ENCODE measurements at regions not wholly inside any gene's neighbourhood (a gene's known extent, or its start where the extent isn't known, plus 50 kb on each side); places are given as distances from the start of the nearest gene placed in this dataset.
A peak's percentile ranks its signal among the peaks of the same experiment; 100 is the strongest.

DNA sequence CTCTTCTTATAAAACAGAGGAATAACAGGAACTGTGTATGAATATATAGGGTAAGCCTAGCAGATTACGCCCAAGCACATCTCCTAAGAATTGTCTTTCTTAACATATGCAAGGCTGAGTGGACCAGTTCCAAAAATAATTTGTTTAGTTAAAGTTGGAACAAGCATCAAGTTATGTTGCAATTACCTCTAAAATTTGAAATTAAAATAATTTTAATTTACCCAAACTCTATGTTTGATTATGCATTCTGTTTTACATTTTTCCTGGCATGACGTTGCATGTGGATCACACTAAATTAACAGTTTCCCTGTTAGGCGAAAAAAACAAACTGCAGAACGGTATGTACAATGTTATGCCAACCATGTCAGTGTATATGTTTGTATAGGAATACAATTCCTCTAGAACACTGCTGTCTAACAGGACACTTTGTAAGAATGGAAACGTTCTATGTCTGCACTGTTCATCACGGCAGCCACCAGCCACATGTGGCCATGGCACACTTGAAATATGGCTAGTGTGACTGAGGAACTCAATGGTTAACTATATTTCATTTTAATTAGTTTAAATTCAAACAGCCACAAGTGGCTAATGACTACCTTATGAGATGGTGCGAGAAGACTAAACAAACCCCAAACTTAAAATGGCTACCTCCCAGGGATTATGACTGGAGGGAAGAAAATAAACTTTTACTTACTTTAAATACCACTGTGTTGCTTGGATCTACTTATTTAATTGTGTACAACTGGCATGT, 281.1 kb upstream of the KLF14 start:
- no peak for DNase-seq
- intact Hi-C loops (cut with DNase I) = no loop called here
- 90 to 91% methylated on average over 7 of the region's 7 CpGs for WGBS, 2 donors

DNA sequence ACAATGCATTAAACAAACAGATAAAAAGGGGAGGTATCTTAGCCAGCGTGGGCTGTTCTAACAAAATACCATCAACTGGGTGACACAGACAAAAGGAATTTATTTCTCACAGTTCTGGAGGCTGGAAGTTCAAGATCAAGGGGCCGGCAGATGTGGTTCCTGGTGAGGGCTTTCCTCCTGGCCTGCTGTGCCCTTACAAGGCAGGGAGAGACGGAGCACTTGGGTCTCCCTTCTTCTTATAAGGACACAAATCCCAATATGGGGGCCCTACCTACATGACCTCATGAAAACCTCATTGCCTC, 281.6 kb upstream of the KLF14 start:
- Histone ChIP-seq H3K9me3 (no peaks in the 10 kb centered on the region), H3K4me3 (replicated peaks in 1 of 3) (no peak overlapping the region), H3K36me3 (no peaks in the 10 kb centered on the region), H3K27ac (peak overlapping the region in 2 of 3 donors; percentile 51 to 71), H3K4me1 (peaks cover 77 to 90% of the 10 kb centered on the region in 2 donors), H3K27me3 (no peaks in the 10 kb centered on the region)
- WGBS, 2 donors = 69 to 71% methylated on average over 3 of the region's 3 CpGs
- DNase-seq = peak in 1 of 2 donors; percentile 30
- TF ChIP-seq, protein P1, sequence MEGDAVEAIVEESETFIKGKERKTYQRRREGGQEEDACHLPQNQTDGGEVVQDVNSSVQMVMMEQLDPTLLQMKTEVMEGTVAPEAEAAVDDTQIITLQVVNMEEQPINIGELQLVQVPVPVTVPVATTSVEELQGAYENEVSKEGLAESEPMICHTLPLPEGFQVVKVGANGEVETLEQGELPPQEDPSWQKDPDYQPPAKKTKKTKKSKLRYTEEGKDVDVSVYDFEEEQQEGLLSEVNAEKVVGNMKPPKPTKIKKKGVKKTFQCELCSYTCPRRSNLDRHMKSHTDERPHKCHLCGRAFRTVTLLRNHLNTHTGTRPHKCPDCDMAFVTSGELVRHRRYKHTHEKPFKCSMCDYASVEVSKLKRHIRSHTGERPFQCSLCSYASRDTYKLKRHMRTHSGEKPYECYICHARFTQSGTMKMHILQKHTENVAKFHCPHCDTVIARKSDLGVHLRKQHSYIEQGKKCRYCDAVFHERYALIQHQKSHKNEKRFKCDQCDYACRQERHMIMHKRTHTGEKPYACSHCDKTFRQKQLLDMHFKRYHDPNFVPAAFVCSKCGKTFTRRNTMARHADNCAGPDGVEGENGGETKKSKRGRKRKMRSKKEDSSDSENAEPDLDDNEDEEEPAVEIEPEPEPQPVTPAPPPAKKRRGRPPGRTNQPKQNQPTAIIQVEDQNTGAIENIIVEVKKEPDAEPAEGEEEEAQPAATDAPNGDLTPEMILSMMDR (IDR thresholded peaks at IDR 0.05) = no peak
- TF ChIP-seq POLR2A (IDR thresholded peaks at IDR 0.05) = no peak
- intact Hi-C loops (cut with DNase I) = no loop called here

More for the DNA sequence above, 281.1 kb upstream of the KLF14 start:
- peaks cover 77 to 90% of the 10 kb centered on the region in 2 donors for H3K4me1 ChIP-seq
- H3K36me3 ChIP-seq = no peaks in the 10 kb centered on the region
- no peaks in the 10 kb centered on the region for H3K27me3 ChIP-seq
- no peaks in the 10 kb centered on the region for H3K9me3 ChIP-seq
- H3K27ac ChIP-seq = peak overlapping the region in 2 of 3 donors; percentile 51 to 71
- TF ChIP-seq, protein P1 (IDR thresholded peaks at IDR 0.05) = no peak
- TF ChIP-seq POLR2A (IDR thresholded peaks at IDR 0.05) = no peak
- no peak overlapping the region for H3K4me3 ChIP-seq (replicated peaks in 1 of 3)

DNA sequence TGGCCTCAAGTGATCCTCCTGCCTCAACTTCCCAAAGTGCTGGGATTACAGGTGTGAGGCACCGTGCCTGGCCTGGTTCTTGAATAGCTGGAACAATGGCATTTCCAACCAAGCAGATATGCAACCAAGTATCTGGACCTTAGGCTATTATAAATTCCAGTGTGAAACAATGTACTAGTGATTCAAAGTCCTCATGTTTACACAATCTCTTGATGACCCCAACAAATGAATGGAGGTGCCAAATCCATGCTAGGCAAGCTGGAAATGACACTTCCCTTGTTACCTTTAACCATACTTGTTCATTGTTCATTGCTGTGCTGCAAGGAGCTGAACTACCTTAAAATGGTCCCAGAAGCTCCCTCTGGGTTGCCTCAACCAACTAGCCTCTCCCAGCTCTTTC, 282.2 kb upstream of the KLF14 start:
- no peaks in the 10 kb centered on the region for H3K27me3 ChIP-seq
- WGBS, 2 donors = 94 to 100% methylated on average over 1 of the region's 1 CpG
- H3K27ac ChIP-seq = peak overlapping the region in 1 of 3 donors; percentile 71
- DNase-seq = no peak
- TF ChIP-seq, protein P1 (IDR thresholded peaks at IDR 0.05) = no peak
- no peak for TF ChIP-seq POLR2A (IDR thresholded peaks at IDR 0.05)
- H3K9me3 ChIP-seq = no peaks in the 10 kb centered on the region
- H3K4me1 ChIP-seq = peaks cover 77 to 90% of the 10 kb centered on the region in 2 donors
- no peaks in the 10 kb centered on the region for H3K36me3 ChIP-seq
- H3K4me3 ChIP-seq (replicated peaks in 1 of 3) = no peak overlapping the region
- intact Hi-C loops (cut with DNase I) = no loop called here

DNA sequence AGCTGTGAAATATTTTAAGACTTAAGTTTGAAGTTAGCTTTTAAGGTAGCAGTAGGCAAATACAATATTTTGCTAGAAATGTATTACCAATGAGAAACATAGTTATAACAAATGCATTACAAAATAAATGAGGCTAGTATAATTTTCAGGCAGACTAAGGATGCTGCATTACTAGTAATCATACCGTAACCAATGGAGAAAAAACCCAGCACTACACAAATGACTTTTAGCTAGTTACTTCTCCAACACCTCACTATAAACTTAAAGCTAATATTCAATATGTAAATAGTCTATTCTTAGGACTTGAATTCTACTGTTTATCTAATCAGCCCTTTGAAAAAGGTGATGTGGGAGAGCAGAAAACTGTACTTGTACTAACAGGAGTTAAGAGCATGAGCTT, 285.3 kb upstream of the KLF14 start:
- 97 to 98% methylated on average over 1 of the region's 1 CpG for WGBS, 2 donors
- peak overlapping the region in 1 of 3 donors; percentile 0 for H3K4me3 ChIP-seq (replicated peaks in 1 of 3)
- TF ChIP-seq, protein P1 (IDR thresholded peaks at IDR 0.05) = no peak
- TF ChIP-seq POLR2A (IDR thresholded peaks at IDR 0.05) = no peak
- no peaks in the 10 kb centered on the region for H3K27me3 ChIP-seq
- no peak overlapping the region for H3K27ac ChIP-seq
- DNase-seq = no peak
- peaks cover 0 to 7% of the 10 kb centered on the region in 2 donors for H3K36me3 ChIP-seq
- peaks cover 56 to 73% of the 10 kb centered on the region in 2 donors for H3K4me1 ChIP-seq
- intact Hi-C loops (cut with DNase I) = no loop called here
- H3K9me3 ChIP-seq = no peaks in the 10 kb centered on the region

DNA sequence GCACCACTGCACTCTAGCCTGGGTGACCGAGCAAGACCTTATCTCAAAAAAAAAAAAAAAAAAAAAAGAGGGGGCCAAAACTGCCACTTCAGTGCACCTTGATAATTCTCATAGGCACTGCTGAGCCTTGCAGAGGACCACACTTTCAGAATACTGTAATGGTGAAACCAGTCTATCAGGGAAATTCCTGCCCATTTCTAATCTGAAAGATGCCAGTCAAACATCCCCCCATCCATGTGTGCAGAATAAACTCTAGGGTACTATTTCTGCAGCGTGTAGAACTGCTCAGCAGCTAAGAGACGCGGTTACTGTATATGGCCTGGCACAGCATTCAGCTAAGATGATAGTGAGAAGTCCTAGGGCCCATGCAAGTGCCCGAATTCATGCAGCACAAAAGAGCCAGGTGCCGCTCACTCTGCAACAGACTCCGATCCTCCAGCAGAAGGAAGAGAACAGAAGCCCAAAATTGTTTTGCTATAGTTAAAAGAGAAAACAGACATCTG, 286.8 kb upstream of the KLF14 start:
- no peak for DNase-seq
- TF ChIP-seq POLR2A (IDR thresholded peaks at IDR 0.05) = no peak
- H3K27me3 ChIP-seq = no peaks in the 10 kb centered on the region
- peaks cover 0 to 7% of the 10 kb centered on the region in 2 donors for H3K36me3 ChIP-seq
- H3K4me3 ChIP-seq (replicated peaks in 1 of 3) = no peak overlapping the region
- H3K9me3 ChIP-seq = no peaks in the 10 kb centered on the region
- whole genome bisulfite sequencing, 2 donors = 63 to 72% methylated on average over 7 of the region's 7 CpGs
- intact Hi-C loops (cut with DNase I) = no loop called here
- no peak overlapping the region for H3K27ac ChIP-seq
- peaks cover 42 to 58% of the 10 kb centered on the region in 2 donors for H3K4me1 ChIP-seq
